Right atrium auricular region (tissue), 2 donors: ENCODE measurements at regions not wholly inside any gene's neighbourhood (a gene's known extent, or its start where the extent isn't known, plus 50 kb on each side); places are given as distances from the start of the nearest gene placed in this dataset.
A peak's percentile ranks its signal among the peaks of the same experiment; 100 is the strongest.

Source experiments
- DNase-seq: peaks from one replicate; pipeline ENCODE4 v3.0.0-alpha.2; 2019; ENCODE audit warnings: low spot score
- H3K27ac ChIP-seq, 2 donors: fragments of 200-600 bp; sonication (generic); 1 replicate in 1 of 2; 2 replicates in 1 of 2; pipeline ENCODE4 v1.5.1; 2016 to 2019
- H3K27me3 ChIP-seq, 2 donors: fragments of 200-600 bp; sonication (generic); one replicate each; pipeline versions ENCODE4 v1.5.1 to v1.6.0; 2017 to 2019
- H3K36me3 ChIP-seq: fragments of 200-600 bp; sonication (generic); one replicate; pipeline ENCODE4 v1.5.1; 2016
- H3K4me1 ChIP-seq, 2 donors: fragments of 200-600 bp; sonication (generic); one replicate each; pipeline versions ENCODE4 v1.5.1 to v1.6.0; 2017 to 2019
- H3K4me3 ChIP-seq, 2 donors: fragments of 200-600 bp; sonication (generic); 1 replicate in 1 of 2; 2 replicates in 1 of 2; pipeline ENCODE4 v1.5.1; 2017 to 2019; ENCODE audit warnings: mild to moderate bottlenecking in 1 of 2, moderate library complexity in 1 of 2
- H3K9me3 ChIP-seq, 2 donors: fragments of 200-600 bp; sonication (generic); one replicate each; pipeline ENCODE4 v1.5.1; 2019
- TF ChIP-seq, protein P1 (sequence below), 2 donors: fragments of 200-600 bp; sonication (generic); IDR thresholded peaks; one replicate each; pipeline ENCODE4 v1.5.1; 2019; ENCODE audit warnings: antibody characterized with exemption in 2 of 2

DNA sequence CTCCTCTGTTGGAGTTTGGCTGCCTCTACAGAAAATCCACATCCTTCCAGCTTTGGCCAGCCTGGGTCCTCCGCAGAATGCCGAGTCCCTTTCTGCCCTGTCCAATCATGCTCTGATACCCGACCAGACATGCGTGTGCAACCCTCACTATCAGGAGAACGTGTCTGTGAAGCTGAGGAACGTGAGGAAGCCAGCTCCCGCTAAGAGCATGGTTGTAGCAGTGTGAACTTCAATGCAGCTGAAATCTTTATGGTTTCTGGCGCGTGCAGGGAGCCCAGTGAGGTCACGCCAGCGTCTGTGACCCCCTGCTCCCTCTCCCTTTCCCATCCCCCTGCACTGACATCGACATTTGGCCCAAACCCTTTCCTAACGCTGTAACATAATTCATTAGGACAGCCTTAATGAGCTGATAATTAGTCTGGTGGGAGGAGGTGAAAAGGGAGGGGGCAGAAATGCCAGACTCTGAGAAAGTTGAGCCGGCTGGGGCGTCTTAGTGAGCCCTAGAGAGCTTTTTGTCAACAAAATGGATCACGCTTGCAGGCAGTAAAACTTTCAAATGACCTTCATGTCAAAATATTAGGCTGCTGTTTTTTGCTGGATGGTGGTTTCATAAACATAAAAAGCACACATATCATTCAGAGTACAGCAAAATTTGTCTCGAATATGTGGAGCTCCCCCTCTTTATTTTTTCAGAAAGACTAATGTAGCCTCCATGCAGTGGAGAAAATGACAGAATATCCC, 423.3 kb downstream of the QKI start:
- peaks cover 0 to 10% of the 10 kb centered on the region in 2 donors for H3K4me1 ChIP-seq
- no peaks in the 10 kb centered on the region for H3K27me3 ChIP-seq

DNA sequence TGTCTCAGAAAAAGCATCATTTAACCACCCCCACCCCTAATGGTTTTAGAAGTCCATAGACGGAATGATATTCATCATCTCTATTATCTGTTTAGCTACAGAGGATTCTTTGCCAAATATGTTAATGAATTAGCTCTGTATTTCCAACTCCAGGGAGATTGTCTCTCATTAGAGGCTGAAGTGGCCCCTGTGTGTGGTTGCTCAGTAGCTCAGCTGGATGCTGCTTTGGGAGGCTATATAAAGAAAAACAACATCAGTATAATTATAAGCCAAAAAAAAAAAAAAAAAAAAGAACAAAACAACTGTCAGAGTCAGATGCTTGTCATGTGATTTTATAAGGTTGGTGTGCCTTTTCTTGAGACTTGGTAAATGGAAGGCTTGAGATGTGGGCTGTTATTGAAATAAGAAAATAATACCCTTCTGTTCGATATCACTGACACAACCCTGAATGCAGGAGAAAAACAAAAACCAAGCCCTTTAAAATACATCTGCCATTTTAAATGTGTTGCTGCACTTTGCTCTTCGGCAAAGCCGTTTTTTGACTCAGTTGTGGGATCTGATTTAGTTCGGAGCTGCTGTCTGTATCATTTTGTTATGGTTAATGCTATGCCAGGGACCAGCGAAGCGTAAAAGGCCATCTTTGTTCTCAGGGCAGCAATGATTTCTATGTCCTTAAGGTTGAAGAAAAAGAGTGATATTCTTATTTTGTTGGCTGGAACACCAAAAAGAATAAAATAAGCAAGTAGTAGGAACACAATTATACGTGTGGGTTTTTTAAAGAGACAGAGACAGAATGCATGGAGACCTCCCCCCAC, 422.6 kb downstream of the QKI start:
- no peaks in the 10 kb centered on the region for H3K9me3 ChIP-seq
- TF ChIP-seq, protein P1, sequence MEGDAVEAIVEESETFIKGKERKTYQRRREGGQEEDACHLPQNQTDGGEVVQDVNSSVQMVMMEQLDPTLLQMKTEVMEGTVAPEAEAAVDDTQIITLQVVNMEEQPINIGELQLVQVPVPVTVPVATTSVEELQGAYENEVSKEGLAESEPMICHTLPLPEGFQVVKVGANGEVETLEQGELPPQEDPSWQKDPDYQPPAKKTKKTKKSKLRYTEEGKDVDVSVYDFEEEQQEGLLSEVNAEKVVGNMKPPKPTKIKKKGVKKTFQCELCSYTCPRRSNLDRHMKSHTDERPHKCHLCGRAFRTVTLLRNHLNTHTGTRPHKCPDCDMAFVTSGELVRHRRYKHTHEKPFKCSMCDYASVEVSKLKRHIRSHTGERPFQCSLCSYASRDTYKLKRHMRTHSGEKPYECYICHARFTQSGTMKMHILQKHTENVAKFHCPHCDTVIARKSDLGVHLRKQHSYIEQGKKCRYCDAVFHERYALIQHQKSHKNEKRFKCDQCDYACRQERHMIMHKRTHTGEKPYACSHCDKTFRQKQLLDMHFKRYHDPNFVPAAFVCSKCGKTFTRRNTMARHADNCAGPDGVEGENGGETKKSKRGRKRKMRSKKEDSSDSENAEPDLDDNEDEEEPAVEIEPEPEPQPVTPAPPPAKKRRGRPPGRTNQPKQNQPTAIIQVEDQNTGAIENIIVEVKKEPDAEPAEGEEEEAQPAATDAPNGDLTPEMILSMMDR (IDR thresholded peaks at IDR 0.05) = no peak
- H3K36me3 ChIP-seq = no peaks in the 10 kb centered on the region
- peak overlapping the region in 1 of 2 donors; percentile 24 for H3K4me3 ChIP-seq
- peaks cover 0 to 10% of the 10 kb centered on the region in 2 donors for H3K4me1 ChIP-seq
- DNase-seq = no peak
- H3K27ac ChIP-seq = peak overlapping the region; percentile 63 to 81
- H3K27me3 ChIP-seq = no peaks in the 10 kb centered on the region

More for the DNA sequence above, 423.3 kb downstream of the QKI start:
- Histone ChIP-seq H3K27ac (peak overlapping the region; percentile 63 to 81), H3K4me3 (peak overlapping the region in 1 of 2 donors; percentile 24), H3K9me3 (no peaks in the 10 kb centered on the region), H3K36me3 (no peaks in the 10 kb centered on the region)
- DNase-seq = no peak
- TF ChIP-seq, protein P1 (IDR thresholded peaks at IDR 0.05) = no peak

DNA sequence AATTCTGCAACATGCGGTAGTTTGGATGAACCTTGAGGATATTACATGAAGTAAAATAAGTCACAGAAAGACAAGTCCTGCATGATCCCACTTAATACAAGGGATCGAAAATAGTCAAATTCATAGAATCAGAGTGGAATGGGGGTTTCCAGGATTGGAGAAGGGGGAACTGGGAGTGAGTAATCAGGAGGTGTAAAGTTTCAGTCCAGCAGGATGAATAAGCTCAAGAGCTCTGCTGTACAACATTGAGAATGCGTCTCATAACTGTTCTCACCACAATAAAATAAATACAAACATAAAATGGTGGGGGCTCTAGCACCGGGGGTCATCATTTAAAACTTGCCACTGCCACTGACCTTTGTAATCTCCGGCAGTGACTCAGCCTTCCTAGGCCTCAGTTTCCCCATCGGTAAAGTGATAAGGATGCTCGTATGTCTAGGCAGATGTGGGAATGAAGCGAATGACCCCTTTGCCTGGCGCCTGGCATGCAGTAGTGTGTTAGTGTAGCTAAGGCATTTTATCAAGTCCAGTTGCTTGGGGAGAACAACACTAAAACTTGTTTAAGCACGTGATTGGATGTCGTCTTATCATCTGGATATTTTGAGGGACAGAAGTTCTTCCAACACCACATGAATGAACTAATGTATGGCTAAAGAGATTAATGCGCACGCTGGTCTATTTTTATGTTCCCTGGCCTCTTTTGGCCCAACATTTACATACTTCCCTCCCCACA, 421.1 kb downstream of the QKI start:
- Histone ChIP-seq H3K4me3 (no peak overlapping the region), H3K27ac (peak overlapping the region; percentile 31 to 81), H3K36me3 (no peaks in the 10 kb centered on the region), H3K9me3 (peaks cover 0 to 8% of the 10 kb centered on the region in 2 donors), H3K27me3 (no peaks in the 10 kb centered on the region), H3K4me1 (peaks cover 0 to 10% of the 10 kb centered on the region in 2 donors)
- TF ChIP-seq, protein P1 (IDR thresholded peaks at IDR 0.05) = no peak
- no peak for DNase-seq

DNA sequence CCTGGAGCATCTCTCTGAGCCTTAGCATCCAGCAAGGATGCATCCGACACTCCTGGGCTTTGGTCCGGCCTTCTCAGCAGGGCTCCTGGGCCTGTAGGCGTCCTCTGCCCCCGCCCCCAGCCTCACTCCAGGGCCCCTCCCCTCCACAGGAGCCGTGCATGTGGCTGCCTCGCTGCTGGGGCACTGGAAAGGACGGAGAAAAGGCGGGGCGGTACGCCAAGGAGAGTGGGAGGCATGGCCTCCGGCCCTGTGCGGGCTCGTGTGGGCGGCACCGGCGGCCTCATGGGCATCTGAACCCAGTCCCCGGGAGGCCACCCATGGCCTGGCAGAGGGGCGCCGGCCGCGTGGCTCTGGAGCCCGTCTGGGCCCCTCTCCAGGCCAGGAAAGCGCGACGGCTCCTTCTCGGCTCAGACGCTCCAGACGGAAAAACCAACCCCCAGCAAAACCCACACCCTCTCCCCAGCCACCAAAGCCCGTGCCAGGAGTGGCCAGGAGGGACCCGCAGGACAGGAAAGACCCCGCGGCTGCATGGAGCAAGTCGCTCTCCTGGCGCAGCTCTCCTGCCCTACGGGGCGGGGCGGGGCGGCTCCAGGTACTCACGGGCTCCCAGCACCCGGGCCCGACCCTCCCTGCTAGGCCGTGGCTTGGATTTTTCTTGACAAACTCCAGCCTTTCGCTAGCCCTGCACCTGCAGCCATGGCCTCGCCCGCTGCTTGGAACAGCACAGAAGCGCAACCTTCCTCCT, 419.9 kb downstream of the QKI start:
- H3K27me3 ChIP-seq = no peaks in the 10 kb centered on the region
- no peak overlapping the region for H3K4me3 ChIP-seq
- H3K27ac ChIP-seq = no peak overlapping the region
- TF ChIP-seq, protein P1 (IDR thresholded peaks at IDR 0.05) = no peak
- no peak for DNase-seq
- H3K4me1 ChIP-seq = peaks cover 0 to 10% of the 10 kb centered on the region in 2 donors
- no peaks in the 10 kb centered on the region for H3K36me3 ChIP-seq
- peaks cover 0 to 8% of the 10 kb centered on the region in 2 donors for H3K9me3 ChIP-seq

DNA sequence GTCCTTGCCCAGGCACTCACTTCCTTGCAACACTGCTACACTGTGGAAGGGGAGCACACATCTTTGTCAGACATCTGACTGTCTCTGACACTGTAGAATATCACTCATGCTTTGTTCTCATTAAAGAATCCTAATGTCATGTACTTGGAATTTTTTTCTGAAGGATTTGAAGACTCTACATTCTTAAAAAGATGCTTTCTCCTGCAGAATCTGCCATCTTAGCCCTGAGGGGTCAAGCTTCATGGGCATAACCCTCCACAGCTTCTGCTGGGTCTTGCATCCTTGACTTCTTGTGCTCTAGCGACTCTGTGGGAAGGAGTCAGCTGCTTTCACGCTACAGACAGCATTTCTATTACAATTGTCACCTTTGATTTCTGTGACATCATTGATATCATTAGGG, 417.2 kb downstream of the QKI start:
- H3K9me3 ChIP-seq = peaks cover 0 to 8% of the 10 kb centered on the region in 2 donors

More for the DNA sequence above, 417.2 kb downstream of the QKI start:
- DNase-seq = no peak
- Histone ChIP-seq H3K4me1 (peaks cover 0 to 3% of the 10 kb centered on the region in 2 donors), H3K4me3 (no peak overlapping the region), H3K36me3 (no peaks in the 10 kb centered on the region), H3K27me3 (no peaks in the 10 kb centered on the region), H3K27ac (no peak overlapping the region)
- TF ChIP-seq, protein P1 (IDR thresholded peaks at IDR 0.05) = no peak
